GM19023 (cell line): ENCODE measurements at regions not wholly inside any gene's neighbourhood (a gene's known extent, or its start where the extent isn't known, plus 50 kb on each side); places are given as distances from the start of the nearest gene placed in this dataset.

ENCODE experiments used
- ATAC-seq: cut with Tn5 transposase; IDR thresholded peaks from one replicate; pipeline ENCODE4 v1.9.1; 2021; ENCODE audit warnings: mild to moderate bottlenecking, moderate library complexity; ENCODE audit not compliant: unreplicated experiment

- ATAC-seq, result no peak
Measured at GRCh38 chr5:164881442-164881841, 1376.0 kb downstream of the MAT2B start.

DNA sequence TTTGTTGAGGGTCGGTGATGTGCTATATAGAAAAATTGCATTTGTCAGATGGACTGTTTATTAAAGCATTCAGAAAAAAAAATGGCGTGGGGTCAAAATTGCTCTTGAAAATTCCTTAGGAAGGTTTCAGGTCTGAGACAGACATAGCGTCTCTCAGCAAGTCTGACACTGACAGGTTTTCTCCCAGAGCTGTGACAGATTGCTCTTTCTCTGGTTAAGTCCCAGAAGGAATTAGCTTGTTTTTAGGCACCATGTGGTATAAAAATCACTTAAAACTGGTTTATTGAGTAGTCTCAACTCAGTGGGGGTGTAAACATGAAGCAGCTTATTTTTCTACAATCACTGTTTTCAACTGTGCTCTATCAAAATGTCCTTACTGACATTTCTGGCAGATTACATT lies 1379.8 kb downstream of the MAT2B start:
- ATAC-seq, result no peak

GRCh38 chr5:164893071-164893470 lies 1387.7 kb downstream of the MAT2B start:
- ATAC-seq, result no peak

DNA sequence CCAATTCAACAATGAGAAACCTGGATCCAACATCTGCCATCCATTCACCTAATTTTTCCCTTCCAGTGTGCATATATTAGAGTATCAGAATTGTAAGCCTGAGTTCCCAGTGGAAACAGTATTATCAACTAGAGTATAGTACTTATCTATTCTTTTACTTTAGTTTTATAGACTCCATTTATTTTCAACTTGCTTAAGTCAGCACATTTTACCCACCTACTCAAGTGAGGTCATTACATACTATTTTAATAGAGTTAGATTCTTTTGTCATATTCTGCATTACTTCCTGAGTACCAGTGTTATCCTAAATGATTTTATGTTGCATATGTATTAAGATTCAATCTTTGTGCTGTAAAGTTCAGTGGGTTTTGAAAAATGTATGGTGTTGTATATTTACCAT lies 1393.3 kb downstream of the MAT2B start:
- ATAC-seq, result no peak

DNA sequence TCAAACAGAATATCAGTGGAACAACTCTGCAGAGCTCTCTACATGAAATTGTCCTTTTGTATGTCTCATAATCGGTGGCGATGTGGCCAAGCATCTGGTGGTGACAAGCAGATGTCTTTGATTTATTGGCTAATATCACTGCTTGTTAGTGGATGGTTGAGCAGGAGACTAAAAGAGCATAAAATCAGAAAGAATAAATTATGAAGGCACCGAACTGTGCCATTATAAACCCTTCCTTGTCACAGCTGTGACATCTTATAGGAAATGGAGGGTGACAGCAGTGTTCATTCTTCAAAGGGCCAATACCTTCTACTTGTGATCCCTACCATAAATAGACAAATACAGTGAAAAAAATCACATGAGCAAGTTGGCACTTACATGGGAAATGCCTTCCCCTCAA lies 1404.3 kb downstream of the MAT2B start:
- ATAC-seq, result no peak

GRCh38 chr5:164921722-164922121 lies 1416.3 kb downstream of the MAT2B start:
- no peak for ATAC-seq

- ATAC-seq, result no peak
Measured at GRCh38 chr5:164934039-164934438, 1428.6 kb downstream of the MAT2B start.

DNA sequence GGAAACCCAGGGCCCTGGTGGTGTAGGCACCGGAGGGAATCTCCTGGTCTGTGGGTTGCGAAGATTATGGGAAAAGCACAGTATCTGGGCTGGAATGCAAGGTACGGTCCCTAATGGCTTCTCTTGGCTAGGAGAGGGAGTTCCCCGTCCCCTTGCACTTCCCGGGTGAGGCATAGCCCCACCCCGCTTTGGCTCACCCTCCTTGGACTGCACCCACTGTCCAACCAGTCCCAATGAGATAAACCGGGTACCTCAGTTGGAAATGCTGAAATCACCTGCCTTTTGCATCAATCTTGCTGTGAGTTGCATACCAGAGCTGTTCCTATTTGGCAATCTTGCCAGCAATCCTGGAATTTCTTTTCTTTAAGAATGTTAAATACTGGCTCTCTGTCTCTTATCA lies 1429.1 kb downstream of the MAT2B start:
- ATAC-seq, result no peak

GRCh38 chr5:164941132-164941531 lies 1435.7 kb downstream of the MAT2B start:
- ATAC-seq, result no peak

DNA sequence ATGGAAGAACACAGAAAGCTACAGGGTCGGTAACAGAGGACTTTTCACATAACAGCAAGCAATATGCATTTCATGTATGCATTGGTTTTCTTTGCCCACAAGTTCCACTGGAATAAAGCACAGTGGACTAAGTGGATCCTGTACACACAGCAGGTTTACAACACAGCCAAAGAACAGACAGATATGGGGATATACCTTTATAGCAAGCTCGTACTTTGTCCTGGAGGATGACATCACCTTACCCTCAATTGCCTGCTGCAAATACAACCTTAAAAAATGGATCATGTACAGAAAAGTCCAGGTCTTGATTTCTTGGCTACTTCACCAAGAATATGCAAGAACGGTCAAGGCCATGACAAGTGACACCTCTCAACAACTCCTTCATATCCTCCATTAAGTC lies 1445.5 kb downstream of the MAT2B start:
- ATAC-seq, result no peak

DNA sequence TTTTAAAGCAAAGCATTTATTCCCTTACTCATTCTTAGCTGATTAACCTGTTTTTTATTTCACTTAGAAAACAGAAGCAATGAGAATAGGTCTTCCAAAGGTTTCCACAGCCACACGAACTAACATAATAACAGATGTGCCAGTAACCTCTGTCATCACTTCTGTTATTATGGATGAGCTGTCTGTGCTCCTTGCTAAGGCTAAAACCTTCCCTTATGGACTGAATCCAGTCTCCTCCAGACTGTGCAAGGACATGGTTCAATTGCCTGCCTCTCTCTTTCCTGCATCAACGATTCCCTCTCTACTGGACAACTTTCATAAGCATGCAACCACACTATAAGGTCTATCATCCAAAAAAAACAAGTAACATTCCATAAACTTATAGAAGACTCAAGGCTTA lies 1446.2 kb downstream of the MAT2B start:
- no peak for ATAC-seq

- ATAC-seq, result no peak
Measured at GRCh38 chr5:164958688-164959087, 1453.3 kb downstream of the MAT2B start.

- ATAC-seq, result no peak
Measured at GRCh38 chr5:164959761-164960160, 1454.3 kb downstream of the MAT2B start.

DNA sequence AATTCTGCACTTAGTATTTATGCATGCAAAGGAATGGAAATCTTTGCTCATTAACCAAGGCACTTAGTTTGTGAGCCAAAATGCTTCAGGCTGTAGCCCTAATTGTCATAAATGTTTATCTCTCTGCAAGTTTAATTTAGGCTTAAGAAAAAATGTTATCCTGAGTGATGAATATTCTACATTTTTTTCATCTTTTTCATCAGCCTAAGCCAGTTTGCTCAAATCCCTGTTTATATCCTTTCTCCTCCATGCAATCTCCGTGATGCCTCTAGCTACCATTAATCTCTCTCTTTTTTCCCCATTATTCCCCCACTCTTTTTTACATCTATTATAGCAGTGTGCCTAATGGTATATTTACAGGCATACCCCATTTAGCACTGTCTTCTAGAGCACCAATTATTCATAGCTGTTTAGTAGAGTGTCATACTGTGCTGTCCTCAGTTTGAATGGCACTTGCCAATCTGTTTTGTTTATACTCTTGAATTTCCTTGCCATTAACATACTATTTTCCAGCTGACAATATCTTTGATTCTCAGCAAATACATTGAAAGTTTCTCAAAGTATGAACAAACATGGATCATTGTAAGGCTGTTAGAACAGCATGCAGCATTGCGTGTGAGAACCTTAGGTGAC lies 1457.0 kb downstream of the MAT2B start:
- ATAC-seq, result no peak

DNA sequence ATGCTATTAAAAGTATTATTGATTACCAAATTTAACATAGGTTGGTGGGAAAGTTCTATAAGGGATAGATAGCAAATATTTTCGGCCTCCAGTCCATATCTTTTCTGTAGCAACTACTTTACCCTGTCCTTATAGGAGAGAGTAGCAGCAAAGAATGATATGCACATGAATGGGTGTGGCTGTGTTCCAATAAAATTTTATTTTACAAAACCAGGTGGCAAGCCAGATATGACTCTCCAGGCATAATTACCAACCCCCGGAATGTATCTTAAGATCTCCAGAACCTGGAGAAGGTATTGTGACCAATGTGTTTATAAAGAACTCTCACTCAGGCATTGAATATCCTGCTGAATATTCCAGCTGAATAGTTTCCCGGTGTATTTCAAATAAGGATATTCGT lies 1461.2 kb downstream of the MAT2B start:
- ATAC-seq, result no peak

- no peak for ATAC-seq
Measured at GRCh38 chr5:164967354-164967753, 1461.9 kb downstream of the MAT2B start.

- no peak for ATAC-seq
Measured at GRCh38 chr5:164972973-164973372, 1467.6 kb downstream of the MAT2B start.

DNA sequence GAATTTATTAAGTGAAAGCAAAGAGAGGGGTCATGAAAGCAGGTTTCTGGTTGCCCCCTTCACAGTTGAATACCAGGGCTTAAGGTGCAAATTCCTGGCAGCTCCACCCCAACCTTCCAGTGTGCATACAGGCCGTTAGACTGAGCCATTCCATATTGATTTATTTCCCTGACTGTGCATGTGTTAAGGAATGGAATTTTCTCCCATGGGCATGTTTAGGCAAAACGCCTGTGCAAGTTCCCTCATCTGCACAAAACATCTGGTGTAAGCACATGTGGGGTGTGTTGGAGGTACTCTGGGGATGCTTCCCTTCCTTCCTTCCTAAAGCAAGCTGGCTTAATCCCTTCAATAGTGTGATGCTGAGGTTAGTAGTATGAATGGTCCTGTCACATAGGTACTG lies 1470.6 kb downstream of the MAT2B start:
- ATAC-seq, result no peak

- no peak for ATAC-seq
Measured at GRCh38 chr5:164980480-164980879, 1475.1 kb downstream of the MAT2B start.

DNA sequence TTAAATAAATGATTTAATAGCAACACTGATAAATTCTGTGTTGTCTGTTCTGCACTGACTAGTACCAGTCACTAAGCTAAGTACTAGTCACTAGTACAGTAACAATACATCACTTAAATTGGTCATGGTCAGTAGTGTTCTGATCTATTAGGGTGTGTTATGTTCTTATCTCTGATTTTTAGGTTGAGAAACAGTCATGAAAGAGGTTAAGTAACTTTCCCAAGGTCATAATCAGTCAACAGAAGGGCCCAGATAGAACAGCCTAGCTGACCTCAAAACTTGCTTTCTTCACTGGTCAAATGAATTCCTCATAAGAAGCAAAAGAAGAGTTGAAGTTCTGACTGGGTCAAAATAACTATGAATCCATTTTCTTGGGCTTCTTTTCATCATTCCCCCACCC lies 1492.7 kb downstream of the MAT2B start:
- no peak for ATAC-seq

DNA sequence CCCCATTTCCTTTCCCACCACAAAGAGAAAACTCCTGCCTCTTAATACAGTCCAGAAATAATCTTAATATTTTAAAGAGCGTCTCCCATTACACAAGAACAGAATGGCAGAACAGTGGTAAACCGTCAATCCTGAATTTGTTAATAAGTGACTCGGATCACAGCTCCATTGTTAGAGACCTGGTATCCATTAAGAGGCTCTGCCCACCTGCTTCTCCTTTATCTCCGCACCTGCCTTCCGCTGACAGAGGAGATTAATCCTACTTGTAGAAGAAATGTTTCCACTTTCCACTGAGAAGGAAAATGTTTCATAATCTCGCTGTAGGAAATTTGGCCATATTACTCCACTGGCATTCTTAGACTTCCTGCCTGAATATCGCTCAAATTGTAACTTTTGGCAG lies 1493.2 kb downstream of the MAT2B start:
- ATAC-seq, result no peak

GRCh38 chr5:165000479-165001190 lies 1495.2 kb downstream of the MAT2B start:
- no peak for ATAC-seq

GRCh38 chr5:165003283-165003682 lies 1497.9 kb downstream of the MAT2B start:
- no peak for ATAC-seq
